ENCODE measurements at regions not wholly inside any gene's neighbourhood (a gene's known extent, or its start where the extent isn't known, plus 50 kb on each side); places are given as distances from the start of the nearest gene placed in this dataset.

- TF ChIP-seq TAF1 (IDR thresholded peaks at IDR 0.05; ENCODE audit: low read depth, low read length), result no peak
- TF ChIP-seq POLR2A (IDR thresholded peaks at IDR 0.05; ENCODE audit: low read depth, low read length), result no peak
- TF ChIP-seq POLR2AphosphoS5 (IDR thresholded peaks at IDR 0.05; ENCODE audit: low read depth, low read length), result no peak
- no peak for TF ChIP-seq SPI1 (IDR thresholded peaks at IDR 0.05; ENCODE audit: low read depth, low read length)
- TF ChIP-seq PAX5 (IDR thresholded peaks at IDR 0.05; ENCODE audit: insufficient read depth, low read length, severe bottlenecking), result no peak
- no peak for TF ChIP-seq POU2F2 (IDR thresholded peaks at IDR 0.05; ENCODE audit: low read depth, low read length)
Observed at GRCh38 chr22:49062802-49063544, 764.7 kb downstream of the BRD1 start.

Measured in GM12891 (cell line).